OCI-LY7 (cell line): ENCODE measurements at regions not wholly inside any gene's neighbourhood (a gene's known extent, or its start where the extent isn't known, plus 50 kb on each side); places are given as distances from the start of the nearest gene placed in this dataset. TPM values are rescaled to one million over a fixed set of nuclear protein-coding genes. Genes with fewer than 3 reads are reported as not detected.

Experiments
- BruUV-seq: library from RNA; stranded (reverse); fragments of 400-500 nt; replicated peaks from 2 replicates; lab custom pipeline; 2021; lab: Mats Ljungman, UMichigan
- CTCF ChIA-PET: fragments of 300-600 bp; sonication (Branson Sonifier 250); formaldehyde crosslinking; loops from one replicate; lab custom pipeline; 2022; ENCODE audit warnings: antibody characterized with exemption; ENCODE audit not compliant: unreplicated experiment; lab: Charles Lee
- POLR2A ChIA-PET: fragments of 300-600 bp; sonication (Branson Sonifier 250); formaldehyde crosslinking; loops from one replicate; lab custom pipeline; 2022; ENCODE audit warnings: antibody characterized with exemption; lab: Charles Lee
- DNase-seq: peaks from one replicate; pipeline ENCODE4 v3.0.0-alpha.2; 2015; ENCODE audit warnings: low spot score
- H2AFZ ChIP-seq: fragments of 200-600 bp; sonication (generic), shearing (Covaris generic); 2 replicates; pipeline ENCODE4 v1.6.1; 2014; ENCODE audit warnings: mild to moderate bottlenecking, antibody characterized with exemption, low read length, moderate library complexity
- H3K27ac ChIP-seq: fragments of 200-600 bp; sonication (generic); 2 replicates; pipeline ENCODE4 v1.5.1; 2014; ENCODE audit warnings: mixed run types, low read depth, mild to moderate bottlenecking, moderate library complexity, low read length, inconsistent platforms; ENCODE audit not compliant: poor library complexity, severe bottlenecking
- H3K36me3 ChIP-seq: fragments of 200-600 bp; sonication (generic); 2 replicates; pipeline ENCODE4 v1.6.1; 2014; ENCODE audit warnings: mild to moderate bottlenecking, antibody characterized with exemption, low read length, moderate library complexity, mixed read lengths; ENCODE audit not compliant: insufficient read depth
- H3K4me1 ChIP-seq: fragments of 200-600 bp; sonication (generic); 2 replicates; pipeline ENCODE4 v1.5.1; 2014; ENCODE audit warnings: mild to moderate bottlenecking, low read length; ENCODE audit not compliant: insufficient read depth, poor library complexity, severe bottlenecking
- H3K4me2 ChIP-seq: fragments of 200-600 bp; sonication (generic); 2 replicates; pipeline ENCODE4 v1.6.1; 2014; ENCODE audit warnings: mild to moderate bottlenecking, low read length
- H3K4me3 ChIP-seq: fragments of 200-600 bp; sonication (generic); 2 replicates; pipeline ENCODE4 v1.5.1; 2014; ENCODE audit warnings: mild to moderate bottlenecking, low read depth, low read length; ENCODE audit not compliant: poor library complexity, severe bottlenecking
- H3K79me2 ChIP-seq: fragments of 200-600 bp; sonication (generic); 2 replicates; pipeline ENCODE4 v1.6.1; 2016; ENCODE audit warnings: low read depth, mild to moderate bottlenecking, low read length, moderate library complexity, mixed read lengths; ENCODE audit not compliant: insufficient read depth
- H3K9me2 ChIP-seq: fragments of 200-600 bp; sonication (generic); 2 replicates; pipeline ENCODE4 v1.6.1; 2016; ENCODE audit warnings: mild to moderate bottlenecking, low read length, mixed read lengths; ENCODE audit not compliant: insufficient read depth
- H3K9me3 ChIP-seq: fragments of 200-600 bp; sonication (generic); 2 replicates; pipeline ENCODE4 v1.6.1; 2014; ENCODE audit warnings: mild to moderate bottlenecking, mixed run types, low read length, mixed read lengths
- H4K20me1 ChIP-seq: fragments of 200-600 bp; sonication (generic); 2 replicates; pipeline ENCODE4 v1.6.1; 2014; ENCODE audit warnings: mild to moderate bottlenecking, antibody characterized with exemption, low read length, moderate library complexity, mixed read lengths; ENCODE audit not compliant: insufficient read depth
- CTCF ChIP-seq: fragments of 200-600 bp; sonication (generic); conservative IDR thresholded peaks from 2 replicates; pipeline ENCODE4 v1.5.1; 2014; ENCODE audit warnings: mild to moderate bottlenecking, antibody characterized with exemption, low read length, moderate library complexity, mixed read lengths
- EZH2phosphoT487 ChIP-seq: fragments of 200-600 bp; sonication (generic); IDR thresholded peaks from 2 replicates; pipeline ENCODE4 v1.6.1; 2018; ENCODE audit warnings: low read depth, borderline replicate concordance, mild to moderate bottlenecking, mixed run types, antibody characterized with exemption, low read length, moderate library complexity, mixed read lengths
- intact Hi-C: fragments of 100-400 bp; cut with micrococcal nuclease; formaldehyde crosslinking; loops from one replicate; pipeline ENCODE4 v1.10.0; 2022; ENCODE audit not compliant: unreplicated experiment
- small RNA-seq: library from RNA; depleted of rRNA; stranded (forward); fragments of <200 nt; gene quantifications from one replicate; pipeline ENCODE3, GENCODE V24; 2014

- CTCF ChIA-PET = no interaction called here
- no peaks in the 10 kb centered on the region for H3K79me2 ChIP-seq
- no peaks in the 10 kb centered on the region for H3K9me3 ChIP-seq
- BruUV-seq = no TSS peak
- intact Hi-C loops = no loop called here
- POLR2A ChIA-PET = no interaction called here
- H4K20me1 ChIP-seq = no peaks in the 10 kb centered on the region
- H3K4me2 ChIP-seq = no peak overlapping the region
- no peaks in the 10 kb centered on the region for H3K4me1 ChIP-seq
- no peaks in the 10 kb centered on the region for H3K36me3 ChIP-seq
- TF ChIP-seq CTCF (no peak), EZH2phosphoT487 (no peak)
- no peak overlapping the region for H3K27ac ChIP-seq
- H3K4me3 ChIP-seq = no peak overlapping the region
- H2AFZ ChIP-seq = no peak overlapping the region
- DNase-seq = no peak
- H3K9me2 ChIP-seq = no peaks in the 10 kb centered on the region
Observed at GRCh38 chr13:34886987-34887386, 55.1 kb upstream of the NBEA start.

Small RNA genes in the stretch of these regions (small RNA-seq; reads per million reads assigned to genes)
- gene AL356321.1 (not detected), gene RF00402 (not detected)
